Ramos (cell line): ENCODE measurements at regions not wholly inside any gene's neighbourhood (a gene's known extent, or its start where the extent isn't known, plus 50 kb on each side); places are given as distances from the start of the nearest gene placed in this dataset.

Experiments
- in situ Hi-C: fragments of 300-500 bp; cut with MboI; formaldehyde crosslinking; loops from one replicate; pipeline ENCODE4 v1.14.3; 2022; ENCODE audit warnings: low sequenced_read_pairs; ENCODE audit not compliant: unreplicated experiment

GRCh38 chr1:234990328-234990675 lies 138.3 kb downstream of the TOMM20 start:
- in situ Hi-C loops: no loop called here

- in situ Hi-C loops: no loop called here
Observed at GRCh38 chr1:234989479-234990327, 138.9 kb downstream of the TOMM20 start.

DNA sequence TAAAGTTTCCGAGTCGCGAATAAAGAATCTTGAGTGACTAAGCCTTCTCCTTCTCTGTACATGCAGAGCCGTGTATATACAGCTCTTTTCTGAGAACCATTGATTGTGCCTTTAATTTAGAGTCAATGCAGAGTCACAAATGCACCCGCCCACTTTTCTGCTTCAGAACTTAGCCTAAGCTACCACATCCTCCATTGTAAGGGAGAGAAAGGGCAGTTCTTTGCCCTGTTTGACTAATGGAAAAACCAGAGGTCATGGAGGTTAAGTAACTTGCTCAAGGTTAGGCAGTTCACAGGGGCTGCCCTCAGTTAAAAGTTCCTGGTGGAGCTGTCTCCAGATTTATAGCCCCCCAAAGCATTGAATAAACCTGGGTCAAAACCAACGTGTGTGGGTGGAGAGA lies 139.6 kb downstream of the TOMM20 start:
- in situ Hi-C loops: no loop called here

DNA sequence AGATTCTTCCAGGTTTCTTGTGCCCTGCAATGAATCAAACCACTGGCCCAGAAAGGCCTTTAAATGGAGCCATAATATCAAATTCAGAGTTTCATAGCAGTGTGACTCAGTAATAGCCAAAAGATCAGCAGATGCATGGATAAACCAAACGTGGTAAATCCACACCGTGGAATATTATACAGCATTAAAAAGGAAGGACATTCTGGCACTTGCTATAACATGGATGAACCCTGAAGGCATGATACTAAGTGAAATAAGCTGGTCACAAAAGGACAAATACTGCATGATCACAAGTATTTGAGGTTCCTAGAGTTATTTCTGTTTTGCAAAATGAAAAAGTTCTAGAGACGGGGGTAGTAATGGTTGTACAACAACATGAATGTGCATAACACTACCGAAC lies 140.1 kb downstream of the TOMM20 start:
- in situ Hi-C loops: no loop called here

- in situ Hi-C loops: no loop called here
Observed at GRCh38 chr1:234988155-234988517, 140.5 kb downstream of the TOMM20 start.

- in situ Hi-C loops: no loop called here
Observed at GRCh38 chr1:234987415-234988154, 141.1 kb downstream of the TOMM20 start.

GRCh38 chr1:234986750-234987414 lies 141.8 kb downstream of the TOMM20 start:
- in situ Hi-C loops: no loop called here

- in situ Hi-C loops: no loop called here
Observed at GRCh38 chr1:234985516-234986294, 142.9 kb downstream of the TOMM20 start.

- in situ Hi-C loops: no loop called here
Observed at GRCh38 chr1:234985007-234985370, 143.6 kb downstream of the TOMM20 start.

- in situ Hi-C loops: no loop called here
Observed at GRCh38 chr1:234983564-234984238, 144.9 kb downstream of the TOMM20 start.

DNA sequence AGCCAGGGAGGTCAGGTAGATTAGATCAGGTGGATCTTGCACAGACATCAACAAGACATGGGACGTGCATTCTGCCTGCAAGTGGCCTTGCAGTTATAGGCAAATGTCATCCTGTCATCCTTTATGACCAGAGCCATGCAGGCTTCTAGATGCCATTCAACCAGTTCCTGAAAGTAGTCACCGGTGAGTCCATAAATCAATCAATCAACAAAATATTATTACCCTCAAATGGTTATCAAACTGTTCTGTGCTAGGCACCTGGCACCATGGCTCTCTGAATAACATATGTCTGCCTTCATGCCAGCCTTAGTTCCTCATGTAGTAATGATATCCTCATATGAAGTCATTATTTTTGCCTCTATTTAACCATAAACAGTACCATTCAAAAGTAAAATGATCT lies 146.9 kb downstream of the TOMM20 start:
- in situ Hi-C loops: no loop called here

DNA sequence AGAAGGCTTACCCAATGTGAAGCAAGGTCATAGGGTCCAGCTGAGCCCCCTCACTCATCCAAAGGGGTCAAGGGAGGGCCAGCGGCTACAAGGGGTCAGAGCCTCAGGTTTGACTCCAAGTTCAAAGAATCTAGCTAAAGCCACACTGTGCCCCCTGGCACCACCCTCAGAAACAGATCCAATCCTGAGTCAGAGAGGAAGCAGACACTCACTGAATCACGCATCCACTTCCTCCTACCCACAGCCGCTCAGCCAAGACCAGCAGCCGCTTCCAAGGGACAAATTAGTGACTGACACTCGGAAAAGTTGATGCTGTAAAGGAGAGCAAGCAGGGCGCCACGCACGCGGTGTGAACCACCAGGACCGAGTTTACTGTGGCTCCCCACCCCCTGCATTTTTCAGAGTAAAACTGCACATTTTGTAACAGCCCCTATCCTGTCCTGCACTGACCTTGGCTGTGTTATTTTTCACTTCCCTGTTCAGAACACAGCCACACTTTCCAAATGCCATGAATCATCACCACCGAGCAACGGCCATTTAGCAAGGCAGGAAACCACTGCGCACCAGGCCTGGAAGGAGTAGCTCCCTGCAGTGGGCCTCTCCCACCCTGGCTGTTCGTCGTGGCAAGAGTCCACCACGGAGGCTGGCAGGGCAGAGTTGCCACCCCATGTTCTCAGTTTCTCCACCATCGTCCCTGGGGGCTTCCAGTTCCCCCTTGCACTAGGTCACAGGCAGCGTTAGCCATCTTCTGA lies 147.8 kb downstream of the TOMM20 start:
- in situ Hi-C loops: no loop called here

GRCh38 chr1:234980291-234980644 lies 148.4 kb downstream of the TOMM20 start:
- in situ Hi-C loops: no loop called here

GRCh38 chr1:234979296-234980279 lies 149.0 kb downstream of the TOMM20 start:
- in situ Hi-C loops: no loop called here

GRCh38 chr1:234978397-234979295 lies 150.0 kb downstream of the TOMM20 start:
- in situ Hi-C loops: no loop called here

DNA sequence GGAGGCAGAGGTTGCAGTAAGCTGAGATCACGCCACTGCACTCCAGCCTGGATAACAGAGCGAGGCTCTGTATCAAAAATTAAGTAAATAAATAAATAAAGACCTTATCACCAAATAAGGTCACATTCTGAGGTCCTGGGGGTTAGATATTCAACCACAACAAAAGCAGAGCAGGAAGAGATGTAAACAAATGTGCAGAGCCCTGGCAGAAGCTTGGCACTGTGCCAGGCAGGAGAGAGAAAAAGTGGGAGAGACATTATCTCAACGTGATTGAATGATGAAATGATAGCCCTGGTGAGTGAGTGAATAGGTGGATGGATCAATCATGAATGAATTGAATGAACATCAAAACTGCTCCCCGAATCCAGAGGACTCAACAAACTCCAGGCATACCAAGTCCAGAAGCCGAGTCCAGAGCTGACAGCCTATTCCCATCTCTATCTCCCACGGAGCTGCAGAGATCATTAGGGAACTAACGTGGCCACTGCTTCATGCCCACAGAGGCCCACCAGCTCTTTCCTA lies 150.7 kb downstream of the TOMM20 start:
- in situ Hi-C loops: no loop called here
